Activated naive CD8-positive, alpha-beta T cell treated with anti-CD3 and anti-CD28 coated beads, Interleukin-2, amount 10 ng/mL, durations not matched to agents 7 days and 5 days (primary cell): ENCODE measurements at regions not wholly inside any gene's neighbourhood (a gene's known extent, or its start where the extent isn't known, plus 50 kb on each side); places are given as distances from the start of the nearest gene placed in this dataset.

Experiments used
- ATAC-seq: fragments of 150-1000 bp; cut with Tn5 transposase; one replicate; pipeline ENCODE4 v1.10.0; 2021; ENCODE audit warnings: low read depth, moderate library complexity
- POLR2A ChIA-PET: fragments of 350-600 bp; sonication (Branson Sonifier 250); formaldehyde crosslinking; loops from one replicate; lab custom pipeline; 2021; ENCODE audit warnings: antibody characterized with exemption; lab: Charles Lee
- DNase-seq: peaks from one replicate; pipeline ENCODE4 v3.0.0; 2021
- H3K27ac Mint-ChIP-seq: one replicate; pipeline ENCODE4 v1.8.0; 2022; ENCODE audit warnings: mild to moderate bottlenecking, mixed read lengths
- H3K27me3 Mint-ChIP-seq: one replicate; pipeline ENCODE4 v1.8.0; 2022; ENCODE audit warnings: mild to moderate bottlenecking, moderate library complexity, mixed read lengths
- H3K36me3 Mint-ChIP-seq: one replicate; pipeline ENCODE4 v1.8.0; 2021; ENCODE audit warnings: mild to moderate bottlenecking, mixed read lengths
- H3K4me1 Mint-ChIP-seq: one replicate; pipeline ENCODE4 v1.8.0; 2021; ENCODE audit warnings: mixed read lengths
- H3K4me3 Mint-ChIP-seq: one replicate; pipeline ENCODE4 v1.8.0; 2022; ENCODE audit warnings: mild to moderate bottlenecking, moderate library complexity, mixed read lengths
- H3K9me3 Mint-ChIP-seq: one replicate; pipeline ENCODE4 v1.8.0; 2021; ENCODE audit warnings: mixed read lengths

DNA sequence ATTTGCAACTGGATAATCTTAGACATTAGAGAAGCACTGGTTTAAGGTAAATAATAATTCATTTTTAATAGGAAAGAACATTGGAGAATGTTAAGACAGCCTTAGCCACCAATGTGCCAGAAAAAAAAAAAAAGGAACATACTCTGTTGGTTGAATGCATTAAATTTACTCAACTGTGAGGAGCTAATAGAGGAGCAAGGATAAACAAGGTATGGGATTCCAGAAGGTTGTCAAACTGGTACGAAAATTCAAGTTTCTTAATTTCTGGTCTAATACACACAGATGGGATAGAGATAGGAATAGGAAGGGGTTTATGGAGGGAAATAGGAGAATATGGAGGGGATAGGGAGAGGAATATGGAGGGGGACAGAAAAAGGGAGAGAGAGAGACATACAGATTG, 1096.6 kb downstream of the ARAP2 start:
- POLR2A ChIA-PET, result no interaction called here
- Mint-ChIP-seq H3K27me3 (no peaks in the 10 kb centered on the region), H3K4me1 (no peaks in the 10 kb centered on the region), H3K36me3 (no peaks in the 10 kb centered on the region), H3K4me3 (no peak overlapping the region), H3K9me3 (peaks cover 5% of the 10 kb centered on the region), H3K27ac (no peak overlapping the region)
- DNase-seq (no peak), ATAC-seq (no peak)

GRCh38 chr4:35151816-35152572, 1092.3 kb downstream of the ARAP2 start:
- H3K9me3 Mint-ChIP-seq, result peaks cover 5% of the 10 kb centered on the region
- POLR2A ChIA-PET, result no interaction called here
- no peak overlapping the region for H3K4me3 Mint-ChIP-seq
- H3K4me1 Mint-ChIP-seq, result no peaks in the 10 kb centered on the region
- no peak for DNase-seq
- no peaks in the 10 kb centered on the region for H3K27me3 Mint-ChIP-seq
- no peak for ATAC-seq
- H3K27ac Mint-ChIP-seq, result no peak overlapping the region
- H3K36me3 Mint-ChIP-seq, result no peaks in the 10 kb centered on the region

DNA sequence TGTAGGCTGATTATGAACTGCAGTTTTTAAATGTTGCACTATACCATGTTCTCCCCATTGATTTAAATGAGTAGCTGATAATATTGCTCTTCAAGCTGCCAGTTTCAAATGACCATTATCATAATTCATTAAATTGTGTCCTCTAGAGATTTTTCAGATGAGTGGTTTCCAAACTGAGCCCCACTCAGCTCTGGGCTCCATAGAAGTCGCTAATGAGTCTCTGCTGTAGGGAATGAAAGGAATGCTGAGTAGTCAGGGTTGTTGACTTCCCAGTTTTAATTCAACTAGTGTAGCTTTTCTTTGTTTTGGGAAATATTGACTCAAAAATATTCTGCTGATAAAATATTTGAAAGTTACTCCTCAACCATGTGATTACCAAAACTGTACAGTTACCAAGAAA, 1081.1 kb downstream of the ARAP2 start:
- POLR2A ChIA-PET, result no interaction called here
- Mint-ChIP-seq H3K9me3 (peaks cover 1% of the 10 kb centered on the region), H3K4me1 (no peaks in the 10 kb centered on the region), H3K27ac (no peak overlapping the region), H3K36me3 (no peaks in the 10 kb centered on the region), H3K27me3 (no peaks in the 10 kb centered on the region), H3K4me3 (no peak overlapping the region)
- DNase-seq (no peak), ATAC-seq (no peak)

DNA sequence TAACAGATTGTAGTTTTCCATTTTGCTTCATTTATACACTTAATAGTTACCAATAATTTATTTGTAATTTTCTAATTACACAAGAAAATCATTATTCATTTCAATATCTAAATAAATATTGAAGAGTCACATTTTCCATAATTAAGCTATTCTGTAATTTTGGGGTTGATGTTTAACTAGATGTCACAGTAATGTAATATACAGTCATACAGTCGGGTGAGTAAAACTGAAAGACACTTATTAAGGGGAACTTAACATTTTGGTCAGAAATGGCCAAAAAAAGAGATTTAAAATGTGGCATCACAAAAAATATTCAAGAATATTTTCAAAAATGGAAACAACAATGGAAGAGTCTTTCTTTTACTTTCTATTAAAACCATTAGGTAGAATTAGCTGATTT, 1080.3 kb downstream of the ARAP2 start:
- POLR2A ChIA-PET, result no interaction called here
- ATAC-seq (no peak), DNase-seq (no peak)
- Mint-ChIP-seq H3K4me3 (no peak overlapping the region), H3K9me3 (peaks cover 1% of the 10 kb centered on the region), H3K27me3 (no peaks in the 10 kb centered on the region), H3K4me1 (no peaks in the 10 kb centered on the region), H3K36me3 (no peaks in the 10 kb centered on the region), H3K27ac (no peak overlapping the region)

DNA sequence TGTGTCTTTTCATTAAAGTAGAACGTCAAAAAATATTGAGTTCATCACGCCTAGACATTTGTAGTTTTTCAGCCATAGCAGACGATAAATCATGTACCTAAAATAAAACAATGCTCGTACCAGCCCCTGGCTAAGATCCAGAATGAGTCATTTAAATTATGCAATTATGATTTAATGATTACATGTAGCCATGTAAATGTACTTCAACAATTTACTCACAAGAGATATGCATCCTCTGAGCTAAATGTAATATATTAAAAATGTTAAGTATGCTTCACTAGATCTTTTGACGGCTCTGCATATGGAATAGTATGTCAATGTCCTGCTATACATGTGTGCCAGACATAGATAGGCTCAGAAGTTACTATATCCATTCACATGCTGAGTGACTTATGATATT, 1077.8 kb downstream of the ARAP2 start:
- Mint-ChIP-seq H3K4me1 (no peaks in the 10 kb centered on the region), H3K9me3 (no peaks in the 10 kb centered on the region), H3K36me3 (no peaks in the 10 kb centered on the region), H3K27ac (no peak overlapping the region), H3K27me3 (no peaks in the 10 kb centered on the region), H3K4me3 (no peak overlapping the region)
- DNase-seq, result no peak
- POLR2A ChIA-PET, result no interaction called here
- ATAC-seq, result no peak

DNA sequence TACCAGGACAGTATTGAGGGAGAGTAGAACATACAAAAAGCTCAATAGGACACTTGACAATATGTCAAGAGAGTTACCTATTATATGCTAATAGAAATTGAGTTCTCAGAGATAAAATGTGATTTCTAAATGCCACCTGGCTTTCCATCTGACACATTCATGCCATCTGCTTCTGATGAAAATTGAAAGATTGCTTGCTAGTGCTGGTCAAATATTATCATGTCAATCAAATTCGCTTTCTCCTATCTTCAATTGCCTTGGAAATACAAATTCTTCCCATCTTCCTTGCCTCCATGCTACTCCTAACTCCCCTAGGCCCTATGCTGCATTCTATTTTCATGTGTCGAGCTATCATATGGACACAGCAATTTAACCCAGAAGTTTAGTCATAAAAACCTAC, 1076.9 kb downstream of the ARAP2 start:
- no peaks in the 10 kb centered on the region for H3K36me3 Mint-ChIP-seq
- no peak overlapping the region for H3K27ac Mint-ChIP-seq
- ATAC-seq, result no peak

GRCh38 chr4:35175487-35175886, 1068.8 kb downstream of the ARAP2 start:
- no peaks in the 10 kb centered on the region for H3K27me3 Mint-ChIP-seq
- H3K36me3 Mint-ChIP-seq, result no peaks in the 10 kb centered on the region
- no peak overlapping the region for H3K27ac Mint-ChIP-seq
- DNase-seq (no peak), ATAC-seq (no peak)
- no peaks in the 10 kb centered on the region for H3K4me1 Mint-ChIP-seq
- POLR2A ChIA-PET, result no interaction called here
- H3K9me3 Mint-ChIP-seq, result peaks cover 1% of the 10 kb centered on the region
- no peak overlapping the region for H3K4me3 Mint-ChIP-seq

More for the DNA sequence above, 1076.9 kb downstream of the ARAP2 start:
- DNase-seq, result no peak
- Mint-ChIP-seq H3K4me1 (no peaks in the 10 kb centered on the region), H3K27me3 (no peaks in the 10 kb centered on the region), H3K9me3 (no peaks in the 10 kb centered on the region), H3K4me3 (no peak overlapping the region)
- POLR2A ChIA-PET, result no interaction called here

GRCh38 chr4:35175894-35176293, 1068.4 kb downstream of the ARAP2 start:
- DNase-seq (no peak), ATAC-seq (no peak)
- H3K27me3 Mint-ChIP-seq, result no peaks in the 10 kb centered on the region
- POLR2A ChIA-PET, result no interaction called here
- H3K9me3 Mint-ChIP-seq, result peaks cover 1% of the 10 kb centered on the region
- no peak overlapping the region for H3K27ac Mint-ChIP-seq
- no peaks in the 10 kb centered on the region for H3K36me3 Mint-ChIP-seq
- no peaks in the 10 kb centered on the region for H3K4me1 Mint-ChIP-seq
- H3K4me3 Mint-ChIP-seq, result no peak overlapping the region

DNA sequence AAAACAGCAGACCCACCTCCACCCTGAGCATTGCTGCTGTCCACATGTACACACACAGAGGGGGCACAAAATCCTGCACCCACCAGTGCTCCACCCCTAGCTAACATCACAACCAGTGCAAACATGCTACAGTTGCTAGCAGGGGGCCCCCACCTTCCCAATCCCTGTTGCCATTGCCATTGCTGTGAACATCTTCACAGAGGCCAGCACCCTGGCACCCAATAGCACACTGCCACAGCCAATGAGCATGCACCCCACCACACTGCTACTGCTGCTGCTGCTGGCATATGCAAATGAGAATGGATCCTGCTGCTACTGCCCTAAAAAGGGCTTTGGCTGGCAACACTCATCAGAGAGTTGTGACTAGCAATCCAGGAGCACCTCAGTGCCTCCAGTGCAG, 1061.9 kb downstream of the ARAP2 start:
- H3K27me3 Mint-ChIP-seq, result no peaks in the 10 kb centered on the region
- no peaks in the 10 kb centered on the region for H3K36me3 Mint-ChIP-seq
- DNase-seq (no peak), ATAC-seq (no peak)
- no peak overlapping the region for H3K4me3 Mint-ChIP-seq
- H3K9me3 Mint-ChIP-seq, result peaks cover 1% of the 10 kb centered on the region
- POLR2A ChIA-PET, result no interaction called here
- no peaks in the 10 kb centered on the region for H3K4me1 Mint-ChIP-seq
- no peak overlapping the region for H3K27ac Mint-ChIP-seq

DNA sequence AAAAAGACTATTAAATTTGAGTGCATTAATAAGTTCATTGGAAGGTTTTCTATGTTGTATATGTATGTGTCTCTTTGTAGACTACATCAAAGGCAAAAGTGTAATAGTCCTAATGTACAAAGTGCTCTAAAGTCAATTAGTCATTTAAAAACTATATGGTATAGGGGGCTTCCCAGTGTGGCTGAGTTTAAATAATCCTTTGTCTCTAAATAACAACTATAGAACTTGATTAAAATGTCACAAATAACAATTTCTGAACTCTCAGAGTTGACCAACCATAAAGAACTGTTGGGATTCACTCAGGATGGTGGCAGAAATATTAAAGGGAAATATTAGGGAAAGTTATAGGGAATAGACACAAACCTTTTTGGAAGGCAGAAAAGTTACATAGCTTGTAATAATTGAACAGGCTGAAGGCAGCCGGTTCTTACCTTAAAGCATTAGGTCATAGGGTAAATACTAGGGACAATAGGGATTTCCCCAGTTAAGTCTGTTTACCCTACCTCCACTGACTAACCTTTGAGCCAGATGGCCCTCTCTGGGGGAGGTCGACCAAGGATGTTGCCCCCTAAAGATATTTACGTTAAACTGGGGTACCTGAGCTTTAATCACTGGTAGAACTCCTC, 1054.2 kb downstream of the ARAP2 start:
- Mint-ChIP-seq H3K9me3 (no peaks in the 10 kb centered on the region), H3K4me3 (no peak overlapping the region), H3K36me3 (no peaks in the 10 kb centered on the region), H3K4me1 (no peaks in the 10 kb centered on the region), H3K27ac (no peak overlapping the region), H3K27me3 (no peaks in the 10 kb centered on the region)
- DNase-seq (no peak), ATAC-seq (no peak)
- POLR2A ChIA-PET, result no interaction called here

- H3K4me1 Mint-ChIP-seq, result no peaks in the 10 kb centered on the region
- H3K36me3 Mint-ChIP-seq, result no peaks in the 10 kb centered on the region
- peaks cover 1% of the 10 kb centered on the region for H3K9me3 Mint-ChIP-seq
- POLR2A ChIA-PET, result no interaction called here
- no peaks in the 10 kb centered on the region for H3K27me3 Mint-ChIP-seq
- no peak overlapping the region for H3K27ac Mint-ChIP-seq
- DNase-seq (no peak), ATAC-seq (peak; percentile 33)
- no peak overlapping the region for H3K4me3 Mint-ChIP-seq
Measured at GRCh38 chr4:35201403-35201802, 1042.9 kb downstream of the ARAP2 start.

- Mint-ChIP-seq H3K4me1 (no peaks in the 10 kb centered on the region), H3K4me3 (no peak overlapping the region), H3K27me3 (no peaks in the 10 kb centered on the region), H3K9me3 (no peaks in the 10 kb centered on the region), H3K36me3 (no peaks in the 10 kb centered on the region), H3K27ac (no peak overlapping the region)
- POLR2A ChIA-PET, result no interaction called here
- no peak for DNase-seq
- no peak for ATAC-seq
Measured at GRCh38 chr4:35216636-35217035, 1027.7 kb downstream of the ARAP2 start.

DNA sequence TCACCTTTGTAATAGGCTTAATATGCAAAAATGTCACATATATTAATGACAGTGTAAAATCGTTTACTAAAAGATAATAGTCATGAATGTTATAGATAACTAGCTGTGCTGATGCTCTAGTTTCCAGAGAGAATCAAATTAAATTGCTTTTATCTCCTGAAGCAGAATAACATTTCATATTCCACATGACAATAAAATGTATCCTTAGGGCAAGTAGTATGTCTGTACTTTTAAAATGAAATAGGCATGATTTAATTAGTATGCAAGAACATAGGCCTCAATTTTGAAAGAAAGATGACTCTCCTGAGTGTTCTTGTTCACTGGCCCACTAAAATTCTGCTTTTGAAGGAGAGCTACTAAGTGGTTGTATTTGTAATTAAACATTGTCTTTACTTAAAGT, 1027.0 kb downstream of the ARAP2 start:
- no peak for DNase-seq
- H3K27ac Mint-ChIP-seq, result no peak overlapping the region
- no peaks in the 10 kb centered on the region for H3K4me1 Mint-ChIP-seq
- POLR2A ChIA-PET, result no interaction called here
- ATAC-seq, result no peak
- H3K9me3 Mint-ChIP-seq, result no peaks in the 10 kb centered on the region
- H3K36me3 Mint-ChIP-seq, result no peaks in the 10 kb centered on the region
- no peak overlapping the region for H3K4me3 Mint-ChIP-seq
- no peaks in the 10 kb centered on the region for H3K27me3 Mint-ChIP-seq

GRCh38 chr4:35228313-35228712, 1016.0 kb downstream of the ARAP2 start:
- H3K9me3 Mint-ChIP-seq, result no peaks in the 10 kb centered on the region
- no peak overlapping the region for H3K27ac Mint-ChIP-seq
- ATAC-seq (no peak), DNase-seq (no peak)
- H3K4me1 Mint-ChIP-seq, result no peaks in the 10 kb centered on the region
- no peak overlapping the region for H3K4me3 Mint-ChIP-seq
- no peaks in the 10 kb centered on the region for H3K27me3 Mint-ChIP-seq
- POLR2A ChIA-PET, result no interaction called here
- no peaks in the 10 kb centered on the region for H3K36me3 Mint-ChIP-seq
